Stimulated activated CD8-positive, alpha-beta memory T cell treated with anti-CD3 and anti-CD28 coated beads, Interleukin-7, amount 100 ng/mL, for 1 hour (primary cell): ENCODE measurements at regions not wholly inside any gene's neighbourhood (a gene's known extent, or its start where the extent isn't known, plus 50 kb on each side); places are given as distances from the start of the nearest gene placed in this dataset.
A peak's percentile ranks its signal among the peaks of the same experiment; 100 is the strongest.

Experiments
- DNase-seq, 2 donors: peaks; one replicate each; pipeline ENCODE4 v3.0.0-alpha.2; 2020; ENCODE audit warnings: low read depth in 2 of 2

GRCh38 chr2:234307322-234307961 lies 189.4 kb downstream of the ARL4C start:
- no peak for DNase-seq

DNA sequence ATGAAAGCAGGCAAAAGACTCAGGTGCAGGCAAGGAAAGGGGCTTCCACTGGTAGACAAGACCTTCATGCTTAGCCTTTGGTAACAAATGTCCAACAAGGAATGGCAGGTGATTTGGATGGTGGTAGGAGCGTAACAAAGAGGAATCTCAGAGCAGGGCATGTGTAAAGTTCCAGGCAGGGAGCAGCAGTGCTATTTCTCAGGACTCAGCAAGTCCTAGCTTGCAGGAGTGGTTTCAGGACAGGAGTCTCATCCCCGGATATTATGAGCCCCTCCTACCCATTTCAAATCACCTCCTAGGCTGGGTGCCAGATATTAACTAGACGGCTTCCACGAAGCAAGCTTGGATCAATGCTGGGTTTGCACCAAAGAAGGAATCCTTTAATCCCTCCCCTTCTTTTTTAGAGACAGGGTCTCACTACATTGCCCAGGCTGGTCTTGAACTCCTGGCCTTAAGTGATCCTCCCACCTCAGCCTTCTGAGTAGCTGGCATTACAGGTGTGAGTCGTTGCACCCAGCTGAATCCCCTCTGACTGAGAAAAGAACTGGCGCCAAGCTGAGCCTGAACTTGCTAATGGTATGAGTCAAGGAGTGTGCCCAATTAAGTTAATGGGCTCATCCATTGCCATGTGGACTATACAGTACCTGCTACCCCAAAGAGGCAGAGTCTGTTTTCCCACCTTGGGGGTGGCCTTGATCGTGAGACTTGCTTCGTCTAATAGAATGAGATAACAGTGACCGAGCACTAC lies 190.3 kb downstream of the ARL4C start:
- no peak for DNase-seq

DNA sequence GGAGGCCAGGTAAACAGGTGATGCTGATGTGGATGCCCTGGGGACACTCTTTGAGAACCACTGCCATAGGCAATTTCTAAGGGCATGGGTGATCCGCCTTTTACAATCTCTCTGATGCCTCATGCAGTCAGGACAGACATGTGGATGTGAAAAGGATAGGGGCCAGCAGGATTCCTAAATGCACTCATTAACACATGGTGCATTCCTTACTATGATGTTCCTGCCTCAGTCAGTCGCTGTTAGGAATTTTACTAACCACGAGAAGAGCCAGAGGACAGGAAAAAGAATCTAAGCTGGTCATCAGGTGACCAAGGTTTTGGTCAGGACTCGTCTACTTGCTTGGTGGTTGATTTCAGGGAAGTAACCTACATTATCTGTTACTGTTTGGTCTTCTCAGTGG lies 191.0 kb downstream of the ARL4C start:
- DNase-seq: no peak

DNA sequence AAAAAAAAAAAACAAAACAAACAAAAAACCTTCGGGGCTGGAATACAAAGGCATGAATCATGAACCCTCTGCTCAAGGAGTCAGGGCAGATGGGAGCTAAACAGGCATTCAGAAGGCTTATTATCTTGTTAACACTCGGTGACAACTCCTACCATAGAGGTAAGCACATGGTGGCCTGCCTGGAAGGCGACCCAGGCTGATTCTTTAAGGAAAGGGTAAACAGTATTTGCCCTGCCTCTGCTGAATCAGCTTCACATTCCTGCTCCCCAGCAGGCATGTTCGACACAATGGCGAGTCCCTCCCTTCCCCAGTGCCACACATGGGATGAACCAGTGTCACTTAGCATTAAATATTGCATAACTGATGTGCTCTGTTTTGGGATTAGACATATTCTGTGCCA lies 191.9 kb downstream of the ARL4C start:
- DNase-seq: no peak

GRCh38 chr2:234302664-234302991 lies 194.3 kb downstream of the ARL4C start:
- no peak for DNase-seq

- no peak for DNase-seq
Observed at GRCh38 chr2:234300932-234301823, 195.7 kb downstream of the ARL4C start.

DNA sequence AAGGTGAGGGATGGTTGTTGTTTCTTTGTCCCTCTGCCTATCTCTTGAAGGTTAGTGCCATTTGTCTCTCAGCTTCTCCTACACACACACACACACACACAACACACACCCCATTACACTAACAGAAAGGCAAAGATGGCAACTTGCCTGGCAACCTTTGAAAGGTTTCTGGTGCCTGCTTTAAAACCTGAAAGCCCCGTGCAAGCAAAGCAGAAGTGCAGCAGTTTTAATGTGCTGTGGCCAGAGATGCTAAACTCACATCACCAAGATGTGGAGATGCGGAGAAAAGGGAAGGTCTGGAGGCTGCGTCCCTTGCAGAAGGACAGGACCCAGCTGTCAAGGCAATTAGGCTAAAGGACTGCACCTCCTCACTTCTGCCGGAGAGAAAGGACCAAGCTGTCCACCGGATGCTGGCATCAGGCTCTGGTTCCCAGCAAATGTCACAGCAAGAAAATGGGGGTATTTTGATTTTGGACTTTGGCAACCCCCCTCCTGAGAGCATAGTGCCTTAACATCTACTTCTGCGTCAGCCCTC lies 196.4 kb downstream of the ARL4C start:
- DNase-seq: no peak

DNA sequence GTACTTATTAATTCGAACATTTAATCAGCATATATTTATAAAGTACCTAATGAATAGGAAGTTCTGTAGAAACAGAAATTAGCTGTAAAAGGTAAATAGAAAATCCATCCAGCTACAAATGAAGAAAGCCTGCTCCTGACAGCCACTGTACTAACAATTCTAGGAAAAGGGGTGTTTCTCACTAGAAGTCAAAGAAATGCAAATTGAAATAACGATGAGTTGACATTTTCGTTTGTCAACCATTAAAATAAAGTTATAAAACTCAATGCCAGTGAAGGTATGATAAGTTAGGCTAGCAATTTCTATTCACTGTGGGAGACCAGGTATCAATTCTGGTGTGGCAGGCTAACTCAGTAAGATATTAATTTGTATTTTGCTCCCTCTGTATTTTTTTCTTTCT lies 198.0 kb downstream of the ARL4C start:
- DNase-seq: no peak

DNA sequence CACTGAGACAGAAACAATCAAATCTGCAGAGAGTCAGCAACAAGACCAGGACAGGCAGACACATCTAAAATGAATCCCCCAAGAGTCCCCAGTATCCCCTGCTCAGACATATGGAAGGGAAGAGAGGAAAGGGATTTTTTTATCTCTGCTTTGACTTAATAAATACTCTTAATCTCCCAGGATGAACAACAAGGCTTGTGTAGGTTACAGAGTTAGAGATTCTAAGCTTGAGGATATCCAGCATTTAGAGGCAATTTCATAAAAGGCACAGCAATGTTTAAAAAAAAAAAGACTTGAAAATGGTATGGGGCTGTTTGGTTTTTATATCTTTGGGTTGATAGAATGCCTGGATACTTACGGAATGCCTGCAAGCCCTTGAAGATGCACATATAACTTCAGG lies 199.9 kb downstream of the ARL4C start:
- DNase-seq: no peak

- DNase-seq: no peak
Observed at GRCh38 chr2:234293973-234294372, 202.9 kb downstream of the ARL4C start.

GRCh38 chr2:234292962-234293243 lies 204.0 kb downstream of the ARL4C start:
- no peak for DNase-seq

DNA sequence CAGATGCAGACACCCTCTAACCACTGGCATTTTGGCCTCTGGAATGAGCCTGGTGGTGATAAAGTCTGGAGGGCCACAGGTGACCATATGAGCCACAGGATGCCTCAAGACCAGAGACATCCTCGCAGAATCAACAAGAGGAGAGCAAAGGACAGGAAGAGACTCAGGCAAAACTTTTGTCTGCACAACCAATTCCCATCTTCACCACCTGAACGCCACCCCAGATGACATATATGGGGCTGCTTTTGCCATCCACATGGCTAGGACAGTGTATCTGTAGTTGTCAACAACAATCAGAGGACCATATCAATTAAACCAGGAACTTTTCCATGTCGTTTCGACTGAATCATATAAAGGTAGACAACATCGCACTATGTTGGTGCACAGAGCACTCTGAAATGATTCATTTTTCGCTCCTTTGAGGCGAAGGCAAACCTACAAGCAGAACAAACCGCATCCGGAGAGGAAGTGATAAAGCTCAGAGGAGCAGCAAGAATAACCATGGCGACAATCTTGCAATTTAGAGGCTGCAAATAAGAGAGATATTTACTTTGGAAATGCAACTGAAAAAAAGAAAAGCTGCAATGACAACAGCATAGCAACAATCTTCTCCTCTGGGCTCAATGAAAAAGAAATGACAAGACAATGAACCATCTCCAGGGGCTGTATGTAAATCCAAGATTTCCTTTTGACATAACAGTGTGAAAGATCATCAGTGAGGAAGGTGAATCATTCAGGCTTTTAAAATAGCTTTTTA lies 204.5 kb downstream of the ARL4C start:
- no peak for DNase-seq

- DNase-seq: no peak
Observed at GRCh38 chr2:234291765-234292204, 205.1 kb downstream of the ARL4C start.

GRCh38 chr2:234290671-234291070 lies 206.2 kb downstream of the ARL4C start:
- DNase-seq: peak; percentile 53 to 60

DNA sequence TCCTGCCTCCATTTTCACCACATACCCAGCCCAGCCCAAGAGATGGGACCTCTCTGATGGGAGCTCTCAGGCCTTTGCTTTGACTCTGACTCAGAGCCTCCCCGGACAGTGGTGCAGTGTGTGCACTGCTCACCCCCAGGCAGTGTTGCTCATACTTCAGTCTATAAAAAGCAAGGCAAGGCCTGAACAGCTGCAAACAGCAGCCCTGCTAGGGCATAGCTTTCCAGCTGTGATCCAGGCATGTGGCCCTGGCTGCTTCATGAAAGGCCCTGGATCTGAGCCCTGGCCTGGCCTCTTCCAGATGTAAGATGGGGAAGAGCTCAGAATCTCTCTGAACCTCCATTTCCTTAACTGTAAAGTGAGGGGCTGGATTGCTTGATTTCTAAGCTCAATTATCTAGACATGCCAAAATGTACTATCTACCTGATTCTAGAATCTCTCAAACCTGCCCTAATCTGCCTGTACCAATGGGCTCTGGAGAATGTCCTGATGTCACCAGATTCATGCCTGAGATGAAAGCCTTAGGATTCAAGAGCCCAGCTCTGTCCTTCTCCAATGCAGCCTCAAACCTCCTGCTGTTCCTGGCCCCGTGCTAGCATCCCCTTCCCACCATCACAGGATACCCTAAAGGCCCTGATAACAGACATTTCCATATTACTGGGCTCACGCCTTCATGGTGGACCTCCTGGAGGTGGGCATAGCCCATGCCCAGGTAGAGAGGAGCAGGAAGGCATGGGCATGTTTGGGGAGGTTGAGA lies 206.9 kb downstream of the ARL4C start:
- DNase-seq: no peak

DNA sequence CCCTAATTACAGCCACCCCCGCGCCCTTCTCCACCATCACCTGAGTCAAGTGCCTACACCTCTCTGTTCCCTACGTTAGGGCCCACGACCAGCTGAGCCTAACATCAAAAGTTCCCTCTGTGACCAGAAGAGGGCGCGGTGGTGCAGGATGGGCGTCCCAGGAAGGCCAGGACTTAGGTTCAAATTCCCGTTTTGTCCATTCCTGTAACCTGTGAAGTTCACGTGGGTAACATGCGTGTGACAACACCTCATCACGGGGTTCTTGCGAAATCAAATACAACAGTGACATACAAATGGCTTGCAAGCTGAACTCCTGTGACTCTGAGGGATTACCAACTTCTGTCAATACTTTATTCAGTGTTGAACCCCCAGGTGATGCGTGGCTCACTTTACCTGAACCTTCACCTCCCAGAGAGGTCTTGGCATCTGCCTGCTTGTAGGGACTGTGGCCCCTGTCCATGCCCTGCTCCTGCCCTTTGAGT lies 207.9 kb downstream of the ARL4C start:
- peak in 1 of 2 donors; percentile 53 for DNase-seq

DNA sequence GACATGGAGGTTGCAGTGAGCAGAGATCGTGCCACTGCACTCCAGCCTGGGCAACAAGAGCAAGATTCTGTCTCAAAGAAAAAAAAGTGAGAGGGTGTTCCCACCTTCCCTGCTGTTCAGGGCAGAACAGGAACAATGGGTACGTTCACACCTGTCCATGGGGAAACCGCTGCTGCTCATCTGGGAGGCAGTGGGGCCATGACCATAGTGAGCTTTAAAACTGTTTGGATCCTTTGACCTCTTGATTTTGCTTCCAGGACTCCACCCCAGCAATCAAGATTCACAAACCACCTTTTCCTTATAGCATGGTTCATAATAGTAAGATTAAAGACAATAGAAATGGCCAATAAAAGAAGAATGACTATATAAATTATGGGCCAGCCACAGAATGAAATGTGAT lies 209.2 kb downstream of the ARL4C start:
- no peak for DNase-seq

DNA sequence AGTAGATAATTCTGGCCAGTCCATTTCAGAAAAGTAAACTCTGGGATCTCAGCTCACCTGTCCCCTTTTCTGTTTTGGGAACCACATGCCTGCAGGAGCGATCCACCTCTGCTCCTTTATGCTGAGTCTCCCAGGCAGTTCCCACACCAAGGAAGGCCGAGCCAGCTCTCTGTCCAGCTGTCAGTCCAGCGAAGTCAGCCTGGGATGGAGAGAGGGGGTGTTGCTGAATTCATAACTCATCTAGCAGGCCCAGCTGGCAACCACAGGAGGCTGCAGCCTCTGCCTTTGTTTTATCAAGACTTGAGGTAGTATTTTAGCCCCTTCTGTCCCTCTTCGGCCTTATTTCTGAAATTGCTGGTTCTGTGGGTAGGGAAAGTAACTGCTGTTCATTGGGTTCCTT lies 209.9 kb downstream of the ARL4C start:
- DNase-seq: no peak

DNA sequence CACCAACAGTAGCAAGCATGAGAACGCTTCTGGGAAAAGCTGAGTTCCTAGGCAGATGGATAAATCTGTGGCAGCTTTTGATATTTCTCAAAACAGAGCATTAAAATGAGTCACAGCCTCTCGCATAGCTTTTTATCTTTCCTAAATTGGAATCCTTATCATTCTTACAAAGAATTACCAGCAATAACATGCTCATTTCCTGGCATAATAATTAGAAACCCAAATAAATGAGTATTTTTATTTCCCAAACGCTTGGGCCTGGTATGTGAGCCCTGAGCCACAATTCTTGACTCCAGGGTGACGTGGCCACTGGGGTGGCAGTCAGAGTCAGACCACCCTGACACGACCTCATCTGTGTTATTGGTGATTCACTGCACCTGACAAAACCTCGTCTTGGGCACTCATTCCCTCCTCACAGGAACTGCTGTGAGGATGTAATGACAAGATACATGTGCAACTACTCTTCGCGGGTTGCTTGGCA lies 210.7 kb downstream of the ARL4C start:
- no peak for DNase-seq

DNA sequence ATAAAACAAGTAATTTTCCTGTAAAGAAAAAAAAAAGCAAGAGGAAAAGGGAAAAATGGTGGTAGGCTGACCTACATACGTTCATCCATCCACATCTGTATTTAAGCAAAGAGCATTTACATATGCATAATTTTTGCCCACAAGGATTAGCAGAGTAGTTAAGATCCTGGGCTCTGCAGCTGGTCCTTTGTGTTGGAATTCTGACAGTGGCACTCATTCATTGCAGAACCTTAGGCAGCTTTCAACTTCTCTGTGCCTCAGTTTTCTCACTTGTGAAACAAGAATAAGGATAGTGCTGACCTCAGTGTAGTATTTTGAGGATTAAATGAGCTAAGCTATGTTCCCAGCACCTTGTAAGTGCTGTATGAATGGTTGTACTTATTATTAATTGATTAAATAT lies 211.3 kb downstream of the ARL4C start:
- no peak for DNase-seq

DNA sequence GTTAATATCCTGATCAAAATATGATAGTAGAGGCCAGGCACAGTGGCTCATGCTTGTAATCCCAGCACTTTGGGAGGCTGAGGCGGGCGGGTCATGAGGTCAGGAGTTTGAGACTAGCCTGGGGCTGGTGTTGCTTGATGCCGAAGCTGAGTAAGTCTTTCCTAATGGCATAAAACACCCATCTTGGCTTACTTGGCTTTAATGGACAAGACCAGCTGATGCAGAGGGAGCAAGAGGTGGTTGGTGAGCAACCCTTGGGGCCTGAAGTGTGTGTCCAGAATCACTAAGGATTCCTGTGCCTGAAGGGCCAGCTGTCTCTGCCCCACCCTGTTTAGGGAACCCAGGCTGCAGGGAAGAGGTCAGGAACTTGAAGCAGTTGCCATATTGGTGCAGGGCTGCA lies 217.2 kb downstream of the ARL4C start:
- no peak for DNase-seq
